Gastrocnemius medialis (tissue), 4 donors: ENCODE measurements at regions not wholly inside any gene's neighbourhood (a gene's known extent, or its start where the extent isn't known, plus 50 kb on each side); places are given as distances from the start of the nearest gene placed in this dataset.

Experiments used
- CTCF ChIP-seq, 5 experiments: fragments of 450-650 bp in 3 of 5; fragments of 200-600 bp in 2 of 5; sonication (generic) in 2 of 5; IDR thresholded peaks in 4 of 5; conservative IDR thresholded peaks in 1 of 5; 1 replicate in 4 of 5; 2 replicates in 1 of 5; pipeline ENCODE4 v1.5.1; 2016 to 2019; ENCODE audit warnings: antibody characterized with exemption in 5 of 5, mild to moderate bottlenecking in 3 of 5, moderate library complexity in 3 of 5
- POLR2A ChIP-seq, 2 donors: fragments of 450-650 bp; IDR thresholded peaks; one replicate each; pipeline ENCODE4 v1.6.1; 2017; ENCODE audit warnings: antibody characterized with exemption in 2 of 2, mild to moderate bottlenecking in 2 of 2, moderate library complexity in 2 of 2

GRCh38 chr10:109741712-109742111, 181.6 kb downstream of the XPNPEP1 start:
- TF ChIP-seq CTCF (IDR thresholded peaks at IDR 0.05 in 4 of 5, conservative IDR thresholded peaks at IDR 0.05 in 1 of 5), result no peak
- no peak for TF ChIP-seq POLR2A (IDR thresholded peaks at IDR 0.05)
